IPS-NIHi7 (cell line): ENCODE measurements at regions not wholly inside any gene's neighbourhood (a gene's known extent, or its start where the extent isn't known, plus 50 kb on each side); places are given as distances from the start of the nearest gene placed in this dataset.
"Not testable (repeated sequence)": the region's sequence is repeated elsewhere in the genome, so short reads cannot be mapped to it uniquely, and the experiment has no call there.

Experiments
- DNase-seq: peaks from one replicate; pipeline ENCODE4 v3.0.0; 2012; ENCODE audit warnings: mixed read lengths; ENCODE audit errors: extremely low spot score

DNA sequence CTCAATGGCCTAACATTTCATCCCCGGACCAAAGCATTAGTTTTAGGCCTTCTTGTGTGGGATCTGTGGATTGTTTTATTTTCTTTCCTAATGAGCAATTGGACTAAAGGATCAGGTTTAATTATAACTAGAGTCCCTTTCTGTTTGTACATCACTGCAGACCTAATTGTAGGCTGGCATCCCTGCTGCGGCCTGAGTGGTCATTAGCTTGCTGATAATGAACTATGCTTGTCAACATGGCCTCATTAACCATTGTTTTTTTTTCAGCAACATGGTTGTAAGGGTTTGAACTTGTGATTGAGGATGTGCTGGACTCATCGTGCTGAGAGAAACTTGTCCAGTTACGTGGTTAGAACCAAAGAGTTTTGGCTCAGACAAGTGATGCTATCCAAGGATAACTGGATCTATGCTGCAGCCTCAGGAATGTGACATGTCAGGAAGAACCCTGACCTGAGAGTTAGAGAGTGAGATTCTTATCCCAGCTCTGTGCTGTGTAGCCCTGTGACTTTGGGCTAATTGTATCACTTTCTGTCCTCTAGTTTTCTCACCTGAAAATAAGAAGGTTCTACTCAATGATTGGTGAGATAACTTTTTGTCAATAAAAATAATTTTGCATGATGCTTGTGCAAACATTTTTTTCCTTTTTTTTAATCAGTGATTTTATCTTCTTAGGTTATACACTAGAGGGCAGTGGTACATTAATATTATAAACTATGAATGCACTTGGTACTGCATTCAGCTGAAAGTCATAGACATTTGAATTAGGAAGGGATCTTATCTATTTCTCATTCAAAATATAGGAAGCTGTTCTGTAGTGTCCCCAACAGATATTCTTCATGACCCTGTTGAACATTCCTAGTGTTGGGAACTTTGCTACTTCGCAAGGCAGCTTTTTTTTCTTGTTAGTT, 140.9 kb downstream of the RNF144B start:
- DNase-seq: no peak

DNA sequence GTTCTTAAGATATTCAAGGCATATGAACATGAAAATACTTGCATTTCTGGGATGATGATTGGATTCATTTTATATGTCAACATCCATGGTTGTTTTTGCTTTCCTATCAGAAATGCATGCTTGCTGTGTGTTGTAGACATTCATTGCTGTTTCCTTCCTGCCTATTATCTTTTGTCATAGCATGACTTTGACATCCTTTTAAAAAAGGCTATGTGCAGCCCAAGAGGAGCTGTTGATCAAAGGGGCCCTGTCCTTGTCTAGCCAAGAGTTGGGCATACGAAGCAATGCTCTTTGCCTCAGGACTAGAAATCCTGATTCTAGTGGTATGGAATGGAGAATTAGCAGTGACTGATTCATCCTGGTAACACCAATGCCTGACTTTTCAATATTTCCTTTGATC, 143.1 kb downstream of the RNF144B start:
- DNase-seq: no peak

DNA sequence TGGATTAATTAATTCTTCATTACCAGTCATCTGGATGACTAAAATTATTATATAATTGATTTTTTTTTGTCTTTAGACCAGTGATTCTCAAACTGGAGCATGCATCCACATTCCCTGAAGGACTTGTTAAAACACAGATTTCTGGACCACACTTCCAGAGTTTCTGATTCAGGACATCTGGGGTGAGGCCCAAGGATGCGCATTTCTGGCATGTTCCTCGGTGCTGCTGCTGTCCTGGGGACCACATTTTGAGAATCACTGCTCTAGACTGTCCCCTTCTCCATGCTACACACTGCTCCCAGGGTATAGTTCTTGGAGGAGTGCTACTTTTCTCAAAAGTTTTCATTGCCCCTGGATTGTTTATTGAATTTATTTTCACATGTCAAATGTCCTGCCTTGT, 145.0 kb downstream of the RNF144B start:
- DNase-seq: no peak

DNA sequence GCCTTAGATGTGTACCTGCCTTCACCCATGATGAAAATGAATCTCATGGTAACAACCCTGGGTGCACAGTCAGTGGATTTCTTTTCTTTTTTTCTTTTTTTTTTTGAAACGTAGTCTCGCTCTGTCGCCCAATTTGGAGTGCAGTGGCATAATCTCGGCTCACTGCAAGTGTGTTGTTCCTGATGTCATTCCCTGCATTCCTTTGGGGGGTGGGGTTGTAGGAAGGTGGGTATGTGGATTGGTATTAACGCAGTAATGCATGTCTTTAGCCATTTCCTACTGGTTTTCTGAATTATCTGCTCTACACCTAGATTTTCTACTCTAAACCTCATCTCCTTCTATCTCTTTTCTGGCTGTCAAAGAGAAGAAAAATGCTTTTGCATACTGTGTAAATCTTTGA, 146.6 kb downstream of the RNF144B start:
- DNase-seq: no peak

DNA sequence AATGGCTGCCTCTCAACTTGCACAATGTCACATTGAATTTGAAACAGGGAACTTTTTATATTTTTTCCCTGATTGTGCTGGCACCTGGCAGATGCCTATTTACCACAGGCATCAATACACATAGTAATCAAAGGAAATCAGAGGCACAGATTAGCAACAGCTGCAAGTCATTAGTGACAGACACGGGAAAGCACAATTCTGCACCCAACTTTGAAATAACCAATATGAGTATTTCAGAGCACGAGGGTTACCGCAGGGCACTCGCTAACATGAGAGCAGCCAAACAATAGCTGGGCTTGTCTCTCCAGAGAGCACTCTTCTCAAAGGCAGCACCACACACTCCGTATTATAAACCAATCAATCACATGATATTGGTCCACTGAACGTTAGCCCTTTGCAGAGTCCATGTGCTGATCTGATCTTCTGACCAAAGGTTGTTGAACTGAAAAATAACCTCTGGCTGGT, 149.5 kb downstream of the RNF144B start:
- DNase-seq: no peak

DNA sequence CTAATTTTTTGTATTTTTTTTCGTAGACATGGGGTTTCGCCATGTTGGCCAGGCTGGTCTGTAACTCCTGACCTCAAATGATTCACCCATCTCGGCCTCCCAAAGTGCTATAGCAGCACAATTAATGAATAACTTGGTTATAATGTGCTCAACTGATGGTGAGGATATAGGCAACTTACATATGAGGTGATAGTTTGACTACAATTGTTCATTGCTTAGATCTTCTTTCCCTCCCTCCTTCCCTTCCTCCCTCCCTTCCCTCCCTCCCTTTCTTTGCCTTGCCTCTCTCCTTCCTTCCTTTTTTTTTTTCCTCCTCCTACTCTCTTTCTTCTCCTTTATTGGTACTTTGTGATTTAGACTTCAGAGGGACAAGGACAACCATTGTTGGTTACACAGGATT, 151.2 kb downstream of the RNF144B start:
- DNase-seq: no peak

- DNase-seq: no peak
Measured at GRCh38 chr6:18543051-18543450, 155.9 kb downstream of the RNF144B start.

DNA sequence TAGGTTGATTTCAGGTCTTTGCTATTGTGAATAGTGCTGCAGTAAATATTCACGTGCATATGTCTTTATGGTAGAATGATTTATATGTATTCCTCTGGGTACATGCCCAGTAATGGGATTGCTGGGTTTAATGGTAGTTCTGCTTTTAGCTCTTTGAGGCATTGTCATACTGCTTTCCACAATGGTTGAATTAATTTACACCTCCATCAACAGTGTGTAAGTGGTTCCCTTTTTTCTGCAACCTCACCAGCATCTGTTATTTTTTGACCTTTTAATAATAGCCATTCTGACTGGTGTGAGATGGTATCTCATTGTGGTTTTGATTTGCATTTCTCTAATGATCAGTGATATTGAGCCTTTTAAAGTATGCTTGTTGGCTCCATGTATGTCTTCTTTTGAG, 158.0 kb downstream of the RNF144B start:
- not testable (repeated sequence) for DNase-seq

DNA sequence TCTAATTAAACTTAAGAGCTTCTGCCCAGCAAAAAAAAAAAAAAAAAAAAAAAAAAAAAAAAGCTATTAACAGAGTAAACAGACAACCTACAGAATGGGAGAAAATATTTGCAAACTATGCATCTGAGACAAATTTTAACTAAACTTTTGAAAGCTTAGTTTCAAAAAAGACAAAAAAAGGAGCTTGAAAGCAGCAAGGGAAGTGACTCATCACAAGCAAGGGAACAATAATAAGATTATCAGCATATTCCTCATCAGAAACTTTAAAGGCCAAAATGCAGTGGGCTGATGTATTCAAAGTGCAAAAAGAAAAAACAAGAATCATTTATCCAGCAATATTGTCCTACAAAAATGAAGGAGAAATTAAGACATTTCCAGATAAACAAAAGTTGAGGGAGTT, 158.6 kb downstream of the RNF144B start:
- no peak for DNase-seq

DNA sequence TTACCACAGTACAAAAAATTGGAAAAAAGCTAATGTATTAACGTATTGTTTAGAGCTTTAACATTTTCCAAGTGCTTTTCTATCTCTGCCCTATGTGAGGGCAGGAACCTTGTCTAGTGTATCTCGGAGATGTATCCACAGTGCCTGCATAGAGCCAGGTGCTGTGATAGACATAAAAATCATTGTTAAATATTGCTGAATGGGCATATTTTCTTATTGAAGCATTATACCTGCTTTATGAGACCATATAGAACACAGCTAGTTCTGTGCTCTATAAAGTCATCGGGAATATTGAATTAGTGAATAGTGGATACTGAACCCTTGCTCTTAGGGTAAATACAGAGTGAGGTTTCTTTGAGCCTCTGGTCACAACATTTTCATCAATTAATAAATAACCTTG, 163.0 kb downstream of the RNF144B start:
- no peak for DNase-seq

GRCh38 chr6:18551228-18551627, 164.1 kb downstream of the RNF144B start:
- DNase-seq: no peak

- DNase-seq: no peak
Measured at GRCh38 chr6:18555750-18556149, 168.6 kb downstream of the RNF144B start.

DNA sequence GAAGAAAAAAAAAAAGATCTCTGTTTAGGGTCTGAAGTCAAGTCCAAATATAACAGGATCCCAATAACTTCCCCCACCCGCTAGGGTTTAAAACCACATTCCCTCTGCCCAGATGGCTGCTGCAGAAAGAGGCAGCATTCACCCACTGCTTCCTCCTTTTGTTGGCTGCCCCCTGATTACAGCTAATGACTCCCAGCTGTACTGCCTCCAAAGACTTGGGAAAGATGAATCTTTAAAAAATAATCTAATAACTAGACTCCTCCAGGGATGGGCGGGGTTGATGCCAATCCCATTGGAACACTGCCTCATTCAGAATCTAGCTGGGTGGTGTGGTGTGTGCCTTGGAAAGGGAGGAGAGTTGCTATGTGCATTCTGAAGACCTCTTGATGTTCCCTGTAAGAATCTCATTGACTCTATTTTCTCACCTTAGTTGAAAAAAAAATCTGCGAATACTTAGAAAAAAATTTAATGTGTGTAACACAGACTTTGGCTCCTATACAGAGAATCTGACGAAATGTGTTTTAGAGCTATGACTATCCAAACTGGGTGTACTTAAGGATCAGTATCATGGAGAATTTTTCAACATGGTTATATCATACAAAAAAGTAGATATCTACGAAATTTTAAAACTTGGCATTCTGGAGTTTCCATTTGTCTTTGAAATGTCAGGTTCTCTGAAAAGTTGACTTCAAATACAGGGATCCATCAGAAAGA, 174.0 kb downstream of the RNF144B start:
- DNase-seq: no peak

GRCh38 chr6:18562726-18563125, 175.6 kb downstream of the RNF144B start:
- DNase-seq: no peak

DNA sequence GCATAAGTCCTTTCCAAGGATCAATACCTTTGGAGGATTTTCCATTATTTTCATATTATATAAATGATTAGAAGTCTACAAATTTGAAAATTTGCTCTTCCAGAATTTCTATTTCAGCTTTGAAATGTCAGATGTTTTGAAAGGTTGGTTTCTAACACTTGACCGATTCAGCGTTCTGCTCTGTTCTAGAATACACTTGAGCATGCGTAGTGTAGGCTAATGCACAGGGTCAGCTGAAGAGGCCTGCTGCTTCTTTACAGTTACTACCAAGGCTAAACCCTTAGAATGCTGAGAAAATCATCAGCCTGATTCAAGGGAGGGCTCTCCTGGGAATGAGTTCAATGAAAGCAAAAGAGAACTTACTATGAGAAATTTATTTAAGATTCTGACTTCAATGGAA, 177.6 kb downstream of the RNF144B start:
- no peak for DNase-seq

DNA sequence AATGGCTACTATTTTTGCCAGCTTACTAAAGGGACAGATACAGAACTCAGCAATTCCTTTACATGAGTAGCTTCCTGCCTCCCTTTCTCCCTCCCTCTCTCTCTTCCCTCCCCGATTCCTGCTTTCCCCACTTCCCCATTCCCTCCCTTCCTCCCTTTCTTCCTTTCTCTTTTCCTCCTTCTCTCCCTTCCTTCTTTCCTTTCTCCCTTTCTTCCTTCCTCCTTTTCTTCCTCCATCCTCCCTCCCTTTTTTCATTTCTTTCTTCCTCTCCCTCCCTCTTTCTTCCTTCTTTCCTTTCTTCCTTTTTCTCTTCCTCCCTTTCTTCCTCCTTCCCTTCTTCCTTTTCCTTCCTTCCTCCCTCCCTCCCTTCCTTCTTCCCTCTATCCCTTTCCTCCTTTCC, 178.1 kb downstream of the RNF144B start:
- DNase-seq: no peak

DNA sequence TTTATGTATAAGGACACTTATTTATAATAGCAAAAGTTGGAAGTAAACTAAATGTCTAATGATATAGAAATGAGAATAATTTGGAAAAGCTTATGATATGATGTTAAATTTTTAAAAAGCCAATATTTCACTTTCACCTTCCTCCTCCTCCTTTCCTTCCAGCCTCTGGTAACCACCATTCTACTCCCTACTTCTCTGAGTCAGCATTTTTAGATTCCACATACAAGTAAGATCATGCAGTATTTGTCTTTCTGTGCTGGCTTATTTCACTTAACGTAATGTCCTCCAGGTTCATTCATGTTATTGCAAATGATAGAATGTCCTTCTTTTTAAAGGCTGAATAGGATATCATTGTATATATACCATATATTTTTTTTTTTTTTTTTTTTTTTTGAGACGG, 180.2 kb downstream of the RNF144B start:
- no peak for DNase-seq

DNA sequence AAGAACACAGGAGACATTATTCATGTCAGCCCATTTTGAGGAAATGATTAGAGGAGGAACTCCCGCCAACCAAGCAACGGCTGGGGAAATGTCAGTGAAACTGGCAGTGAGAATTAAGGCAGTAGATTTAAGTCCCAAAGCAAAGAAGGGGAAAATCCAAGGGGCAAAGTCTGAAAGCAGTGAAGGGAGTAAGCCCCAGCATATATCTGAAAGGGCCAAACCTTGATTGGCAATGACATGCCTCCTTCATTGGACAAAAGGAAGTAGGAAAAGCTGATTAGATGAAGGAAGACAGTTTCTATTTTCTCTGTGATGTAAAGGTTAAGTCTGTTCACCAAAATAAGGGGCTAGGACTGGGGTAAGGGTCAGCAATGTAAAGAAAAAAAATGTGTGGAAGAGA, 190.3 kb downstream of the RNF144B start:
- no peak for DNase-seq

GRCh38 chr6:18579166-18579565, 192.0 kb downstream of the RNF144B start:
- no peak for DNase-seq

- no peak for DNase-seq
Measured at GRCh38 chr6:18579869-18580268, 192.7 kb downstream of the RNF144B start.

DNA sequence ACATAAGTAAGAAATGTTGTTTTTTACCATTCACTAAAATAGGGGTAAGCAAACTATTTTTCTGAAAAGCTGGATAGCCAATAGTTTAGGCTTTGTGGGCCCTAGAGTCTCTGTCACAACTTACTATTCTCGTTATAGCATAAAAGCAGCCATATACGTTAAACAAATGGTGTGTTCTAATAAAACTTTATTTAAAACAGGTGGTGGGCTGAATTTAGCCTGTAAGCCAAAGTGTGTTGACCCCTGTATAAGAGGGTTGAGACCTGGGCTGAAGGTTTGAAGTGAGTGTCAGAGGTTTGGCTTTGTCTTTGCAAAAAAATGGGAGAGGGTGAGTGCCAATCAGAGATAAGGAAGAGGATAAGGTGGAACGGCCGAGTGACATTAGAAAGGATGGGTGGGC, 197.2 kb downstream of the RNF144B start:
- no peak for DNase-seq

DNA sequence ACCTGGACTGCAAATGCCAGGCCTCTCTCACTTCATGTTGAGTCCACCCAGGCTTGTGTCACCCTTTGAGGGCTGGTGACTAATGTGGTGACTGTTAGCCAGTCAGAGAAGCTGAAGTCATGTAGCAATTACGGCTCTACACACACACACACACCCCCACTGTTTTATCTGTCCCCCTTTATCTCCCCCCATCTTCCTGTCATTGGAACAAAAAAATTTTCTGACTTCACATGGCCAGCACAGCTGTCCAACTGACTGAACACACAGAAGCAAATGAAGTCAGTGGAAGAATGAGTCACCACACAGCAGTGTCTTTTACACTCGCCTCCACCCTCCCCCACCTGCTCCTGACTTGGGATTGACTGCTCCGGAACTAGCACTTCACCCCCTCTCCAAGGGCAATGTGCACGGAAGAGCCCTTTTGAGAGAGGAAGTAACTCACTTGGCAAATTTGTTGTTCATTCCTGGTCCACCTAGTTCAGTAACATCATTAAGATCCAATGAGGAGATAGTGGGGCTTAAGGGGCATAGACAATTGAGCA, 198.0 kb downstream of the RNF144B start:
- peak; percentile 27 for DNase-seq

DNA sequence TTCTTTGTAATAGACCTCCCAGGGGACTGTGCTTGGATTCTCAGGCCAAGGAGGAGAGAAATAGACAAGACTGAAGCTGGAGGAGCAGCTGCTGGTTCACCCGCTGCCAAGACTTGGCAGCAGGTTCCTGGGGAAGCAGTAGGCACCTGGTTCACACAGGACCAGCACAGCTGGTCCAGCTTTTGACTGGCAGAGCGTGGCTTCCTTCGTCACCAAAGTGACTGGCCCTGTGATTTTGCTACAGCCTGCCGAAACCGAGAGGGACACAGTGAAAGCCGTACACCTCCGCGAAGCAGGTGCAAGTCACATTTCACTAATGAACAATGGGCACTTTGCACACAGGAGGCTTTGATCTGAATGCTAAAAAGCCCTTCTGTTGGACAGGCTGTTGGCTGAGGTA, 199.0 kb downstream of the RNF144B start:
- no peak for DNase-seq
